Neural cell (in vitro differentiated cells): ENCODE measurements at regions not wholly inside any gene's neighbourhood (a gene's known extent, or its start where the extent isn't known, plus 50 kb on each side); places are given as distances from the start of the nearest gene placed in this dataset.

Source experiments
- H2AFZ ChIP-seq: fragments of 200-600, 300-800 bp; sonication (generic), shearing (Covaris generic); 2 replicates; pipeline ENCODE4 v1.6.0; 2014; ENCODE audit warnings: low read depth, mild to moderate bottlenecking, antibody characterized with exemption, low read length, moderate library complexity
- H3F3A ChIP-seq: fragments of 200-600 bp; shearing (Covaris generic); 2 replicates; pipeline ENCODE4 v1.6.1; 2016; ENCODE audit warnings: mild to moderate bottlenecking, moderate library complexity, mixed read lengths, antibody characterized with exemption, low read length; ENCODE audit not compliant: insufficient read depth, poor library complexity, severe bottlenecking
- H3K27ac ChIP-seq: fragments of 200-600, 300-800 bp; sonication (generic), shearing (Covaris generic); 2 replicates; pipeline ENCODE4 v1.5.1; 2014; ENCODE audit warnings: mild to moderate bottlenecking, low read length, moderate library complexity
- H3K27me3 ChIP-seq: fragments of 300-800, 200-600 bp; sonication (generic), shearing (Covaris generic); 2 replicates; pipeline ENCODE4 v1.6.0; 2014; ENCODE audit warnings: mild to moderate bottlenecking, low read depth, low read length, moderate library complexity; ENCODE audit not compliant: insufficient read depth
- H3K36me3 ChIP-seq: fragments of 300-800, 200-600 bp; sonication (generic), shearing (Covaris generic); 2 replicates; pipeline ENCODE4 v1.5.1; 2014; ENCODE audit warnings: mild to moderate bottlenecking, antibody characterized with exemption, low read length, moderate library complexity; ENCODE audit not compliant: insufficient read depth
- H3K4me2 ChIP-seq: fragments of 300-800, 200-600 bp; sonication (generic), shearing (Covaris generic); 2 replicates; pipeline ENCODE4 v1.6.0; 2014; ENCODE audit warnings: mild to moderate bottlenecking, low read length
- H3K4me3 ChIP-seq: fragments of 300-800, 200-600 bp; sonication (generic), shearing (Covaris generic); 2 replicates; pipeline ENCODE4 v1.5.1; 2014; ENCODE audit warnings: mild to moderate bottlenecking, low read length, moderate library complexity
- H3K79me2 ChIP-seq: fragments of 200-600 bp; shearing (Covaris generic); replicated peaks from 2 replicates; pipeline ENCODE4 v1.6.0; 2014; ENCODE audit warnings: mild to moderate bottlenecking, low read length, moderate library complexity; ENCODE audit not compliant: insufficient read depth
- H3K9ac ChIP-seq: fragments of 300-800, 200-600 bp; sonication (generic), shearing (Covaris generic); 2 replicates; pipeline ENCODE4 v1.6.1; 2016; ENCODE audit warnings: mild to moderate bottlenecking, low read length, mixed read lengths
- H3K9me2 ChIP-seq: fragments of 200-600 bp; shearing (Covaris generic); 2 replicates; pipeline ENCODE4 v1.6.1; 2016; ENCODE audit warnings: mild to moderate bottlenecking, low read length, mixed read lengths; ENCODE audit not compliant: insufficient read depth
- H3K9me3 ChIP-seq: fragments of 200-600, 300-800 bp; sonication (generic), shearing (Covaris generic); 2 replicates; pipeline ENCODE4 v1.6.1; 2016; ENCODE audit warnings: mild to moderate bottlenecking, mixed run types, low read length, moderate library complexity, mixed read lengths
- H4K20me1 ChIP-seq: fragments of 200-600 bp; shearing (Covaris generic); 2 replicates; pipeline ENCODE4 v1.6.1; 2016; ENCODE audit warnings: mild to moderate bottlenecking, mixed run types; ENCODE audit not compliant: insufficient read depth
- CTCF ChIP-seq: fragments of 450-650 bp; IDR thresholded peaks from 2 replicates; pipeline ENCODE4 v1.5.1; 2014; ENCODE audit warnings: antibody characterized with exemption, mild to moderate bottlenecking, moderate library complexity; ENCODE audit not compliant: poor library complexity, severe bottlenecking
- EP300 ChIP-seq: fragments of 450-650 bp; conservative IDR thresholded peaks from 2 replicates; pipeline ENCODE4 v1.6.1; 2014; ENCODE audit warnings: antibody characterized with exemption, mild to moderate bottlenecking, moderate library complexity; ENCODE audit not compliant: poor library complexity, severe bottlenecking
- EZH2 ChIP-seq: fragments of 200-600, 300-800 bp; shearing (Covaris generic), sonication (generic); IDR thresholded peaks from 2 replicates; pipeline ENCODE4 v1.6.1; 2014; ENCODE audit warnings: antibody characterized with exemption, low read length, borderline replicate concordance, mild to moderate bottlenecking; ENCODE audit not compliant: insufficient read depth, poor library complexity, severe bottlenecking
- MXI1 ChIP-seq: fragments of 450-650 bp; conservative IDR thresholded peaks from 2 replicates; pipeline ENCODE4 v1.6.1; 2014; ENCODE audit warnings: antibody characterized with exemption, mild to moderate bottlenecking; ENCODE audit not compliant: poor library complexity, severe bottlenecking
- POLR2AphosphoS5 ChIP-seq: IDR thresholded peaks from 2 replicates; pipeline ENCODE4 v1.6.1; 2012
- RAD21 ChIP-seq: fragments of 450-650 bp; conservative IDR thresholded peaks from 2 replicates; pipeline ENCODE4 v1.6.1; 2014; ENCODE audit warnings: antibody characterized with exemption, mild to moderate bottlenecking, moderate library complexity
- REST ChIP-seq: IDR thresholded peaks from 2 replicates; pipeline ENCODE4 v1.6.1; 2012; ENCODE audit warnings: borderline replicate concordance
- SMC3 ChIP-seq: fragments of 450-650 bp; conservative IDR thresholded peaks from 2 replicates; pipeline ENCODE4 v1.6.1; 2014; ENCODE audit warnings: antibody characterized with exemption, mild to moderate bottlenecking, moderate library complexity; ENCODE audit not compliant: poor library complexity
- TAF1 ChIP-seq: IDR thresholded peaks from 2 replicates; pipeline ENCODE4 v1.6.1; 2012; ENCODE audit warnings: low read depth

GRCh38 chr6:20034408-20034769, 177.9 kb downstream of the MBOAT1 start:
- H3K9me2 ChIP-seq, result no peaks in the 10 kb centered on the region
- H3K79me2 ChIP-seq, result no peaks in the 10 kb centered on the region
- no peaks in the 10 kb centered on the region for H3K36me3 ChIP-seq
- TF ChIP-seq EP300 (no peak), REST (no peak), CTCF (no peak), MXI1 (no peak), SMC3 (no peak), EZH2 (no peak), TAF1 (no peak), RAD21 (no peak), POLR2AphosphoS5 (no peak)
- no peak overlapping the region for H3K4me3 ChIP-seq
- no peaks in the 10 kb centered on the region for H4K20me1 ChIP-seq
- H3K9ac ChIP-seq, result no peak overlapping the region
- no peaks in the 10 kb centered on the region for H3K27me3 ChIP-seq
- H3K9me3 ChIP-seq, result no peaks in the 10 kb centered on the region
- H3F3A ChIP-seq, result no peaks in the 10 kb centered on the region
- H3K27ac ChIP-seq, result no peak overlapping the region
- no peak overlapping the region for H3K4me2 ChIP-seq
- no peak overlapping the region for H2AFZ ChIP-seq

- Histone ChIP-seq H3K79me2 (no peaks in the 10 kb centered on the region), H3F3A (no peaks in the 10 kb centered on the region), H3K9me3 (no peaks in the 10 kb centered on the region), H3K9me2 (no peaks in the 10 kb centered on the region), H3K4me2 (no peak overlapping the region), H3K4me3 (no peak overlapping the region), H4K20me1 (no peaks in the 10 kb centered on the region), H3K36me3 (no peaks in the 10 kb centered on the region), H2AFZ (no peak overlapping the region), H3K9ac (no peak overlapping the region), H3K27me3 (no peaks in the 10 kb centered on the region), H3K27ac (no peak overlapping the region)
- TF ChIP-seq SMC3, result no peak
- no peak for TF ChIP-seq MXI1
- no peak for TF ChIP-seq RAD21
- TF ChIP-seq TAF1, result no peak
- TF ChIP-seq EZH2, result no peak
- no peak for TF ChIP-seq POLR2AphosphoS5
- no peak for TF ChIP-seq EP300
- no peak for TF ChIP-seq REST
- no peak for TF ChIP-seq CTCF
Observed at GRCh38 chr6:20036141-20036677, 176.1 kb downstream of the MBOAT1 start.
